ENCODE measurements at regions not wholly inside any gene's neighbourhood (a gene's known extent, or its start where the extent isn't known, plus 50 kb on each side); places are given as distances from the start of the nearest gene placed in this dataset.

DNA sequence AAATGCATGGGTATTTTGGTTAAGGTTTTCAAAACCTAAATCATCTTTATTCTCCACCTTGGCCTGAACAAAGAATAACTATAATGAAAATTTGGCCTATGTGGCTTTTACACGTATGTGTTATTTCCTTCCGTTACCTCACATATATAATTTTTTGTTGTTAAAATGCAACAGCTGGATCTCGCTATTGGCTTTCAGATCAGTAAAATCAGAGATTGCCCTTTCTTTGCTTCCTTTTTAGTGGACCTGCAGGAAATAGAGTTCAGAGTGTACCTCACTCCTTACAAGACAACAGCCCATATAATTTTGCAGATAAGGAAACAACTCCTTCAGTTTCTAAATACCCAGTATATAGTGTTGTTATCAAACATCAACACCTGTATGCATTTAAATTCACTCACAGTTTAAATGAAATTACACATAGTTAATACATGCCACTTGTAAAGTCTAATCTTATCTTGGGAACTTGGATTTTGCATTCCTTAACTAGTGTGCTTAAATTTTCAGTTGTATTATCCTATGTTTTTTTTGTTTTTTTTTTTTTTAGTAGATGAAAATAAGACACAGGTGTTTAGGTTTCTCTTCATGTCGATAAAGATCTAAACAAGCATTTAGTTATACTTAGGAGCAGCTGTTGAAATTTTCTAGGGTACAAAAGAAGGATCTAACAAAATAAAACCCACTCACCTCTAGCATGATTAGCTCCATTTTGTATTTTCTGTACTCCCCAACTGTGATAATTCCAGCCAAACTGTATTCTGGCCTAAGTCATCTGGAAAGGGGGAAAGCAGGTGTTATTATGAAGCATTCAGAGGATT lies 96.2 kb upstream of the SPRY1 start:
- DNase-seq (ENCODE audit: low read depth in 1 of 2, low spot score in 1 of 2), result no peak
- no peak for FAIRE-seq
- ChIA-PET CTCF (no interaction called here), POLR2A (no interaction called here)
- ATAC-seq, result no peak
- H3K4me2 ChIP-seq, result no peak overlapping the region
- TF ChIP-seq MAFK (IDR thresholded peaks at IDR 0.05; ENCODE audit: partially characterized antibody), result no peak
- TF ChIP-seq ESRRA (IDR thresholded peaks at IDR 0.05; ENCODE audit: borderline replicate concordance, low read length), result no peak
- TF ChIP-seq, protein P1, sequence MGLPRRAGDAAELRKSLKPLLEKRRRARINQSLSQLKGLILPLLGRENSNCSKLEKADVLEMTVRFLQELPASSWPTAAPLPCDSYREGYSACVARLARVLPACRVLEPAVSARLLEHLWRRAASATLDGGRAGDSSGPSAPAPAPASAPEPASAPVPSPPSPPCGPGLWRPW (IDR thresholded peaks at IDR 0.05), result no peak
- TF ChIP-seq MYC (IDR thresholded peaks at IDR 0.05; ENCODE audit: borderline replicate concordance, low read length), result no peak
- no peak for TF ChIP-seq CEBPB (IDR thresholded peaks at IDR 0.05)
- TF ChIP-seq, protein P2, sequence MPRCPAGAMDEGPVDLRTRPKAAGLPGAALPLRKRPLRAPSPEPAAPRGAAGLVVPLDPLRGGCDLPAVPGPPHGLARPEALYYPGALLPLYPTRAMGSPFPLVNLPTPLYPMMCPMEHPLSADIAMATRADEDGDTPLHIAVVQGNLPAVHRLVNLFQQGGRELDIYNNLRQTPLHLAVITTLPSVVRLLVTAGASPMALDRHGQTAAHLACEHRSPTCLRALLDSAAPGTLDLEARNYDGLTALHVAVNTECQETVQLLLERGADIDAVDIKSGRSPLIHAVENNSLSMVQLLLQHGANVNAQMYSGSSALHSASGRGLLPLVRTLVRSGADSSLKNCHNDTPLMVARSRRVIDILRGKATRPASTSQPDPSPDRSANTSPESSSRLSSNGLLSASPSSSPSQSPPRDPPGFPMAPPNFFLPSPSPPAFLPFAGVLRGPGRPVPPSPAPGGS (IDR thresholded peaks at IDR 0.05), result no peak
- TF ChIP-seq, protein P3, sequence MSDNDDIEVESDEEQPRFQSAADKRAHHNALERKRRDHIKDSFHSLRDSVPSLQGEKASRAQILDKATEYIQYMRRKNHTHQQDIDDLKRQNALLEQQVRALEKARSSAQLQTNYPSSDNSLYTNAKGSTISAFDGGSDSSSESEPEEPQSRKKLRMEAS (IDR thresholded peaks at IDR 0.05), result no peak
- TF ChIP-seq, protein P4, sequence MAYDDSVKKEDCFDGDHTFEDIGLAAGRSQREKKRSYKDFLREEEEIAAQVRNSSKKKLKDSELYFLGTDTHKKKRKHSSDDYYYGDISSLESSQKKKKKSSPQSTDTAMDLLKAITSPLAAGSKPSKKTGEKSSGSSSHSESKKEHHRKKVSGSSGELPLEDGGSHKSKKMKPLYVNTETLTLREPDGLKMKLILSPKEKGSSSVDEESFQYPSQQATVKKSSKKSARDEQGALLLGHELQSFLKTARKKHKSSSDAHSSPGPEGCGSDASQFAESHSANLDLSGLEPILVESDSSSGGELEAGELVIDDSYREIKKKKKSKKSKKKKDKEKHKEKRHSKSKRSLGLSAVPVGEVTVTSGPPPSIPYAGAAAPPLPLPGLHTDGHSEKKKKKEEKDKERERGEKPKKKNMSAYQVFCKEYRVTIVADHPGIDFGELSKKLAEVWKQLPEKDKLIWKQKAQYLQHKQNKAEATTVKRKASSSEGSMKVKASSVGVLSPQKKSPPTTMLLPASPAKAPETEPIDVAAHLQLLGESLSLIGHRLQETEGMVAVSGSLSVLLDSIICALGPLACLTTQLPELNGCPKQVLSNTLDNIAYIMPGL (CRISPR knock-in tag; IDR thresholded peaks at IDR 0.05; ENCODE audit: borderline replicate concordance), result no peak
- TF ChIP-seq HOXB5 (CRISPR knock-in tag; IDR thresholded peaks at IDR 0.05), result no peak
- TF ChIP-seq SMC3 (IDR thresholded peaks at IDR 0.05), result no peak
- no peak for TF ChIP-seq FOSB (CRISPR knock-in tag; IDR thresholded peaks at IDR 0.05)
- no peak for TF ChIP-seq TFCP2L1 (CRISPR knock-in tag; IDR thresholded peaks at IDR 0.05)
- TF ChIP-seq, protein P5, sequence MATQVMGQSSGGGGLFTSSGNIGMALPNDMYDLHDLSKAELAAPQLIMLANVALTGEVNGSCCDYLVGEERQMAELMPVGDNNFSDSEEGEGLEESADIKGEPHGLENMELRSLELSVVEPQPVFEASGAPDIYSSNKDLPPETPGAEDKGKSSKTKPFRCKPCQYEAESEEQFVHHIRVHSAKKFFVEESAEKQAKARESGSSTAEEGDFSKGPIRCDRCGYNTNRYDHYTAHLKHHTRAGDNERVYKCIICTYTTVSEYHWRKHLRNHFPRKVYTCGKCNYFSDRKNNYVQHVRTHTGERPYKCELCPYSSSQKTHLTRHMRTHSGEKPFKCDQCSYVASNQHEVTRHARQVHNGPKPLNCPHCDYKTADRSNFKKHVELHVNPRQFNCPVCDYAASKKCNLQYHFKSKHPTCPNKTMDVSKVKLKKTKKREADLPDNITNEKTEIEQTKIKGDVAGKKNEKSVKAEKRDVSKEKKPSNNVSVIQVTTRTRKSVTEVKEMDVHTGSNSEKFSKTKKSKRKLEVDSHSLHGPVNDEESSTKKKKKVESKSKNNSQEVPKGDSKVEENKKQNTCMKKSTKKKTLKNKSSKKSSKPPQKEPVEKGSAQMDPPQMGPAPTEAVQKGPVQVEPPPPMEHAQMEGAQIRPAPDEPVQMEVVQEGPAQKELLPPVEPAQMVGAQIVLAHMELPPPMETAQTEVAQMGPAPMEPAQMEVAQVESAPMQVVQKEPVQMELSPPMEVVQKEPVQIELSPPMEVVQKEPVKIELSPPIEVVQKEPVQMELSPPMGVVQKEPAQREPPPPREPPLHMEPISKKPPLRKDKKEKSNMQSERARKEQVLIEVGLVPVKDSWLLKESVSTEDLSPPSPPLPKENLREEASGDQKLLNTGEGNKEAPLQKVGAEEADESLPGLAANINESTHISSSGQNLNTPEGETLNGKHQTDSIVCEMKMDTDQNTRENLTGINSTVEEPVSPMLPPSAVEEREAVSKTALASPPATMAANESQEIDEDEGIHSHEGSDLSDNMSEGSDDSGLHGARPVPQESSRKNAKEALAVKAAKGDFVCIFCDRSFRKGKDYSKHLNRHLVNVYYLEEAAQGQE (IDR thresholded peaks at IDR 0.05), result no peak
- TF ChIP-seq ZNF302 (CRISPR knock-in tag; IDR thresholded peaks at IDR 0.05), result no peak
- H3K4me1 ChIP-seq, result peaks cover 9% of the 10 kb centered on the region; the same call in 2 of the 3 replicates
- H3K9me3 ChIP-seq, result no peaks in the 10 kb centered on the region
- 97% methylated on average over 4 of the region's 4 CpGs for WGBS (ENCODE audit: missing lambda C conversion rate)
- H3K27ac ChIP-seq, result no peak overlapping the region
- H3K4me3 ChIP-seq, result no peak overlapping the region

DNA sequence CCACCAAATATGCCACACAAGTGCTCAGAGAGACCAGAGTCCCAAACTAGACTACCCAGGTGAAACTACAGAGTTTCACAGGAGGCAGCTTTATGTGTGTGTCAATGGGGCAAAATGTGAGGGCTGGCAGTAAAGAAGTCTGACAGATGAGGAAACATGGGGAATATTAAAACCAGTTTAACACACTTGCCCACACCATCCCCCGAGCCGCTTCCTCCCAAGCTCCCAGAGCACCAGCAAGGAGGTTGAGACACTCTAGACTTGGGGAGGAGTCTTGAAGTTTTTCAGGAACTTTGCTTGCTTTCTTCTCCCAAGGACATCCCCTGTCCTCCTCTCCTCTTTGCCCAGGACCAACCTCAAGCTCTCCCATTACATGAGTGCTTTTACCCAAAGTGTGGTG lies 94.7 kb upstream of the SPRY1 start:
- WGBS (ENCODE audit: missing lambda C conversion rate), result 92% methylated on average over 2 of the region's 2 CpGs
- no peaks in the 10 kb centered on the region for H3K9me3 ChIP-seq
- CTCF ChIA-PET, result no interaction called here
- DNase-seq (ENCODE audit: low read depth in 1 of 2, low spot score in 1 of 2), result no peak
- H3K4me3 ChIP-seq, result no peak overlapping the region
- ATAC-seq, result no peak
- H3K27ac ChIP-seq, result no peak overlapping the region
- POLR2A ChIA-PET, result no interaction called here
- H3K4me1 ChIP-seq, result peaks cover 9% of the 10 kb centered on the region; the same call in 2 of the 3 replicates
- FAIRE-seq, result no peak
- H3K4me2 ChIP-seq, result no peak overlapping the region
- TF ChIP-seq JUNB (IDR thresholded peaks at IDR 0.05) (no peak), GATA3 (IDR thresholded peaks at IDR 0.05; ENCODE audit: borderline replicate concordance) (no peak), EHF (CRISPR knock-in tag; IDR thresholded peaks at IDR 0.05) (no peak), EHMT2 (IDR thresholded peaks at IDR 0.05; ENCODE audit: low read depth) (no peak), RAD21 (conservative IDR thresholded peaks at IDR 0.05 in 1 of 2, IDR thresholded peaks at IDR 0.05 in 1 of 2) (no peak), ZC3H11A (IDR thresholded peaks at IDR 0.05) (no peak), HOXA7 (CRISPR knock-in tag; IDR thresholded peaks at IDR 0.05) (no peak), FOXS1 (CRISPR knock-in tag; IDR thresholded peaks at IDR 0.05) (no peak), NR3C1 (IDR thresholded peaks at IDR 0.05) (no peak), RARB (CRISPR knock-in tag; IDR thresholded peaks at IDR 0.05) (no peak), RNF2 (IDR thresholded peaks at IDR 0.05; ENCODE audit: borderline replicate concordance, low read depth) (no peak)
- TF ChIP-seq, protein P5 (IDR thresholded peaks at IDR 0.05), result no peak
- TF ChIP-seq, protein P6, sequence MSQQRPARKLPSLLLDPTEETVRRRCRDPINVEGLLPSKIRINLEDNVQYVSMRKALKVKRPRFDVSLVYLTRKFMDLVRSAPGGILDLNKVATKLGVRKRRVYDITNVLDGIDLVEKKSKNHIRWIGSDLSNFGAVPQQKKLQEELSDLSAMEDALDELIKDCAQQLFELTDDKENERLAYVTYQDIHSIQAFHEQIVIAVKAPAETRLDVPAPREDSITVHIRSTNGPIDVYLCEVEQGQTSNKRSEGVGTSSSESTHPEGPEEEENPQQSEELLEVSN (IDR thresholded peaks at IDR 0.05; ENCODE audit: borderline replicate concordance, low read depth), result no peak
